ENCODE measurements at regions not wholly inside any gene's neighbourhood (a gene's known extent, or its start where the extent isn't known, plus 50 kb on each side); places are given as distances from the start of the nearest gene placed in this dataset.
"Not testable (repeated sequence)": the region's sequence is repeated elsewhere in the genome, so short reads cannot be mapped to it uniquely, and the experiment has no call there.

- no peak for DNase-seq
Measured at GRCh38 chr20:30594112-30594511, 663.4 kb upstream of the DEFB115 start.

GRCh38 chr20:30595698-30596097 is 661.8 kb upstream of the DEFB115 start:
- DNase-seq = no peak

- not testable (repeated sequence) for DNase-seq
Measured at GRCh38 chr20:30597429-30597828, 660.0 kb upstream of the DEFB115 start.

GRCh38 chr20:30598460-30599230 is 658.8 kb upstream of the DEFB115 start:
- no peak for DNase-seq

GRCh38 chr20:30599990-30600389 is 657.5 kb upstream of the DEFB115 start:
- DNase-seq = no peak

- no peak for DNase-seq
Measured at GRCh38 chr20:30601974-30602373, 655.5 kb upstream of the DEFB115 start.

- no peak for DNase-seq
Measured at GRCh38 chr20:30602424-30602823, 655.0 kb upstream of the DEFB115 start.

GRCh38 chr20:30606990-30607389 is 650.5 kb upstream of the DEFB115 start:
- DNase-seq = no peak

- no peak for DNase-seq
Measured at GRCh38 chr20:30610029-30610693, 647.3 kb upstream of the DEFB115 start.

GRCh38 chr20:30610751-30611150 is 646.7 kb upstream of the DEFB115 start:
- no peak for DNase-seq

- no peak for DNase-seq
Measured at GRCh38 chr20:30611239-30611984, 646.1 kb upstream of the DEFB115 start.

- no peak for DNase-seq
Measured at GRCh38 chr20:30612344-30612743, 645.1 kb upstream of the DEFB115 start.

- DNase-seq = not testable (repeated sequence)
Measured at GRCh38 chr20:30621346-30621745, 636.1 kb upstream of the DEFB115 start.

GRCh38 chr20:30624310-30624709 is 633.2 kb upstream of the DEFB115 start:
- DNase-seq = not testable (repeated sequence)

GRCh38 chr20:30629376-30629775 is 628.1 kb upstream of the DEFB115 start:
- DNase-seq = not testable (repeated sequence)

- DNase-seq = no peak
Measured at GRCh38 chr20:30630761-30631160, 626.7 kb upstream of the DEFB115 start.

GRCh38 chr20:30631261-30631789 is 626.1 kb upstream of the DEFB115 start:
- DNase-seq = not testable (repeated sequence)

- DNase-seq = not testable (repeated sequence)
Measured at GRCh38 chr20:30632773-30633172, 624.7 kb upstream of the DEFB115 start.

GRCh38 chr20:30641522-30641921 is 615.9 kb upstream of the DEFB115 start:
- not testable (repeated sequence) for DNase-seq

GRCh38 chr20:30660982-30661381 is 596.5 kb upstream of the DEFB115 start:
- not testable (repeated sequence) for DNase-seq

- DNase-seq = not testable (repeated sequence)
Measured at GRCh38 chr20:30668418-30668817, 589.0 kb upstream of the DEFB115 start.

- DNase-seq = not testable (repeated sequence)
Measured at GRCh38 chr20:30669330-30670029, 588.0 kb upstream of the DEFB115 start.

GRCh38 chr20:30671120-30671519 is 586.3 kb upstream of the DEFB115 start:
- DNase-seq = not testable (repeated sequence)

Measured in NCI-H2081 (cell line).